ENCODE measurements at regions not wholly inside any gene's neighbourhood (a gene's known extent, or its start where the extent isn't known, plus 50 kb on each side); places are given as distances from the start of the nearest gene placed in this dataset.

- TF ChIP-seq, protein P1, sequence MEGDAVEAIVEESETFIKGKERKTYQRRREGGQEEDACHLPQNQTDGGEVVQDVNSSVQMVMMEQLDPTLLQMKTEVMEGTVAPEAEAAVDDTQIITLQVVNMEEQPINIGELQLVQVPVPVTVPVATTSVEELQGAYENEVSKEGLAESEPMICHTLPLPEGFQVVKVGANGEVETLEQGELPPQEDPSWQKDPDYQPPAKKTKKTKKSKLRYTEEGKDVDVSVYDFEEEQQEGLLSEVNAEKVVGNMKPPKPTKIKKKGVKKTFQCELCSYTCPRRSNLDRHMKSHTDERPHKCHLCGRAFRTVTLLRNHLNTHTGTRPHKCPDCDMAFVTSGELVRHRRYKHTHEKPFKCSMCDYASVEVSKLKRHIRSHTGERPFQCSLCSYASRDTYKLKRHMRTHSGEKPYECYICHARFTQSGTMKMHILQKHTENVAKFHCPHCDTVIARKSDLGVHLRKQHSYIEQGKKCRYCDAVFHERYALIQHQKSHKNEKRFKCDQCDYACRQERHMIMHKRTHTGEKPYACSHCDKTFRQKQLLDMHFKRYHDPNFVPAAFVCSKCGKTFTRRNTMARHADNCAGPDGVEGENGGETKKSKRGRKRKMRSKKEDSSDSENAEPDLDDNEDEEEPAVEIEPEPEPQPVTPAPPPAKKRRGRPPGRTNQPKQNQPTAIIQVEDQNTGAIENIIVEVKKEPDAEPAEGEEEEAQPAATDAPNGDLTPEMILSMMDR (IDR thresholded peaks at IDR 0.05) = no peak
- TF ChIP-seq POLR2A (IDR thresholded peaks at IDR 0.05) = no peak
Measured at GRCh38 chr1:29865051-29865450, 628.7 kb downstream of the PTPRU start.

All from thyroid gland (tissue), 4 donors.